NCI-H1417 treated with DMSO at 0.1 percent for 48 hours (cell line): ENCODE measurements at regions not wholly inside any gene's neighbourhood (a gene's known extent, or its start where the extent isn't known, plus 50 kb on each side); places are given as distances from the start of the nearest gene placed in this dataset.
"Not testable (repeated sequence)": the region's sequence is repeated elsewhere in the genome, so short reads cannot be mapped to it uniquely, and the experiment has no call there.

Experiments used
- DNase-seq: peaks from one replicate; lab custom pipeline; 2025; lab: John Stamatoyannopoulos, UW

DNA sequence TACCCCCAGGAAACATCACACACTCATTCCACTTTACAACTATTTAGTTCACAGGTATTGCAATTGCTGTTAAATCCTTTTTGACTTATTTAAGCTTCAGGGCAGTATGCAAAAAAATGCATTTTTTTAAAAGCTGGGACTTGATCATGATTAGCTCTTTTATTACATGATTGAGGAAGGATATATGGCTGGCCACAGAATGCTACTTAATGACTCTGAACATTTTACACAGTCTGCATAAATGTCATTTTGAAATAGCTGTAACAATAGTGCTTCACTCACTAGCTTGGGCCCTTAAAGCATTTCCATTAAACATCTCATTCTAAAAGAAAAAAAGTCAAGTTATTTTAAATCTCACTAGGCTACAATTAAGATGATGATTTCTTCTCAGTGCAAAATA lies 429.7 kb downstream of the FRK start:
- no peak for DNase-seq

GRCh38 chr6:115630424-115631024 lies 430.2 kb downstream of the FRK start:
- no peak for DNase-seq

DNA sequence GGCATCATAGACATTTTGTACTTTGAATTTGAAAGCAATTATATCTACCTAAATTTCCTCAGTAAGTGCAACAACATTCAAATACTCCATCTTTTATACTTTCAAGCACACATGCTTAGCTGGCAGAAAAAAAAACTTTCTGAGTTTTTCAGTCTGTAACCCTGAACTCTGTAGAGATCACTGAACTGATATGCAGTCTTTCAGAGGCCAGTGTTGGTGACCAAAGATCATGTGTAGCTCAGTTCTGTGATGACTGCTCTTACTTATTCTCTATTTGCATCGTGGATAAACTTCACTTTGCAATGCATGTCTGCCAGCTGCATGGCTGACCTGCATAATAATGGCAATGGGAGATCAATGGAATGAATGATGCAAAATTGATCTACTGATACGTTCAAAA lies 431.3 kb downstream of the FRK start:
- DNase-seq = no peak

GRCh38 chr6:115618256-115618655 lies 442.4 kb downstream of the FRK start:
- DNase-seq = no peak

- DNase-seq = no peak
These were observed 443.7 kb downstream of the FRK start for GRCh38 chr6:115617031-115617430.

DNA sequence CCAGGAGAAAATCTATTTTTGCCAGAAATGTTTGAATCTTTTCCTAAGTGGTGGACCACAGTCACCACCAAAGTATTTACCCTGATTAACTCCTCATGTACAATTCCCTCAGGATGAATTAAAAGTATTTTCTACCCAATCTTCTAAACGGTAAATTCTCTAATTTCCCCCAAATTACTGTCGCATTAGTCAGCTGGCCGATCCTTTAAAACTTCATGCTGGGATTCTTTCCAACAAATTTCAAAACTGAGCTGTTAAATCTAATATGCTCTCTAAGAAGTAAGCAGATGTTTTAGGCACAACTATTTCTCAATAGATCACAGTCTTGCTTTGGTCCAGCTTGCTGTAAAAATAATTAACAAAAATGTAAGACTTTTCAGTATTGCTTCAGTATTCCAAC lies 447.2 kb downstream of the FRK start:
- no peak for DNase-seq

DNA sequence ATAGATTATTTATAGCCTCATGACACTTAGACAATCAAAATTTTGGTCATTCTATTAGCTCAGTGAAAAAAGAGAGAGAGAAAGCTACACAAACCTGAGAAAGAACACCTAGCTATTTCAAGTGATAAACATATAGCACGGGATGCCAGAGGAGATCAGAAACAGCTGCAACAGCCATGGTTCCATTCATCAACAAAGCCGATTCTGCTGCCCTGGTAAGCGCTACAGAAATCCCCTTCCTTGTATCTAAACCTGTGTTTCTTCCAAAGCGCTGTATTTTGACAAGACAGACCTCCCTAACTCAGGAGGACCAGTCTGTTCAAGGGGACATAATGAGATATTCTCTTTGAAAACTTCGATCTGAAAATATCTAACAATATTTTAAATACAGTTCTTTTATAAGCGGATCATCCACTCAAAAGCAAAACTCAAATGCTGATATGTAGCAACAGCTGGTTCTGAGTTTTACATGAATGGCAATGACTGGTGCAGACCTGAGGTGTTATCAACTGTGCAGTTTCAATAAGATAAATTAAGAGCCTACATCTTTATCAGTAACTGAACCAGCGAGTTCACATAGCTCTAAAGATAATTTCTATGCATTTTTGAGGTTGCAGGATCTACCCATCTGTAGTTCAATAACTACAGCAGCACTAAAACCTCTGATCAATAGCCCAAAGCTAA lies 447.8 kb downstream of the FRK start:
- DNase-seq = no peak

DNA sequence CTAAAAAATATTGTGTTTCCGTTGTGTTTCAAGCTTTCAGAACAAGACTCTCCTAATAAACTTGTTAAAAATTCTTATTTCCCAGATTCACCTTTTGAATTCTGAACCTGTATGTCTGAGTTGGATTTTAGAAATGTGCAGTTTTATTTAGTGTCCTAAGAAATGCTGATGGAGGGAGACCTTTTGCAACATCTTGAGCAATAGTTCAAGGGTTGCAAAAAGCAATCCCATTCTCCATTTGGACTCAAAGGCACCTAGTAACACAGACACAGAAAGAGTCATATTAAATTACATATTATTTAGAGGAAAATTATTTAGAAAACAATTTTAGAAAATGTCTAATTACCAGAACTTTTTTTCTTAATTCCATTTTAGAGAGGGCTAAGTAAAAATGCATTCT lies 448.5 kb downstream of the FRK start:
- DNase-seq = no peak

DNA sequence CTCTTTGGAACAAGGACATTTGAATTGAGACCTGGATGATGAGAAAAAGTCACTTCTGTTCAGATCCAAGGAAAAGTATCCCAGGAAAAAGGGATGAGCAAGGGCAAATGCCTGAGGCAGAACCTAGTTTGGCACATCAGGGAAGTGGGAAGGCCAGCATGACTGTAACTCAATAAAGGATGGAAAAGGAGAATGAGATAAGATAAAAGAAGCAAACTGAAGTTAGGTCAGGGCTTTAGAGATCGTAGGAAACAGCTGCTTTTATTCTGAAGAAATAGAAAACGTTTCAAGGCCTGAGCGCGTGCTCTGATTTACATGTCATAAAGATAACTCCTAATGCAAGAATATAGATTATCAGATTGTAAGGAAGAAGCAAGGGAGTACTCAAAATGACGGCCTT lies 450.0 kb downstream of the FRK start:
- no peak for DNase-seq

GRCh38 chr6:115609111-115609510 lies 451.6 kb downstream of the FRK start:
- DNase-seq = no peak

GRCh38 chr6:115602466-115602865 lies 458.2 kb downstream of the FRK start:
- DNase-seq = no peak

GRCh38 chr6:115601509-115601908 lies 459.2 kb downstream of the FRK start:
- no peak for DNase-seq

DNA sequence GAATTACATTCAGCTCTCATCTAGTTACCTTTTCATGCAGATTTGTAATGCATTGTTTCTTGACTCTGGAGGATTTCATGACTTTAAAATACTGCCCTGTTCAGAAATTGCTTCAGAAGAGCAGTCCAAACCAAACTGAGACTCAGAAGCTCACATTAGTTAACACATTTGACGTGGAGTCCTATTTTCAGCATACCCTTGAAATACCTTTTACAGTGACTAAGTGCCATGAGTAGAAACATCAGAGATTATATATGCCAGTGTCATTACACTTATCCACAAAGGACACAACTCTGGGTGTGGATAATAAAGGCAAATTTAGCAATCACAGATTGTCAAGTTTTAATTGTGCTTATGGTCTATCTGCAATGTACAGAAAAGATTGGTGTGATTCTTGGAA lies 459.6 kb downstream of the FRK start:
- no peak for DNase-seq

DNA sequence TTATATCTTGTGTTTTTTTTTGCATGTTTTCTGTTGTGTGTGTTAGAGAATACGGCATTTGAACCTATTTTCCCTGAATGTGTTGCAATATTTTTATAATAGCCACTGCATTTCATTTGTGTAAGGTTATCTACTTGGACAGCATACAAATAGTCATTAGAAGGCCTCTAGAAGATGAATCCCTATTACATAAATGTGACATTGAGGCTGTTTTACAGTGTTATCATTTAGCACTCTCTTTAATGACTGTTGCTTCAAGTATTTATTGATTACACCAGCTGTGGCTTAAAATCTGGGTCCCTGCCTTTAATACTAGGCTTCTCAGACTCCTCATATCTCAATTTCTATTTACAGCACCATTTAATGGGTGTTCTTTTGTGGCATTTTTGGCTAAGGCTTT lies 465.8 kb downstream of the FRK start:
- no peak for DNase-seq

DNA sequence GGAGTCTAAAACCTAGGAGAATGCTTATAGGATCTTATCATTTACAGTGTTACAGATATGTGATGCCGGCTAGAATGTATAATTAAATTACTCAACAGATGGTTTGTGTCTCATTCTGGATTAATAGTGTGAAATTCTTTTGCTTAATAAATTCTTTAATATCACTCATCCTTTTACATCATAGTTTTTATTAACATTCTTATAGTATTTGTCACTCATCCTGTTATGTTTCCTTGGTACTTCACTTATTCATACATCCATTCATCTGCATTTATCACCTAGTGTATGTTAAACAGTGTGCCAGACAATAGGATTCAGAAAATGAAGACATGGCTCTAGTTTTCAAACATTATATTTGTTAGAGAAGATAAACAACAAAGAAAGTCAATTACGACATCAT lies 468.7 kb downstream of the FRK start:
- no peak for DNase-seq

DNA sequence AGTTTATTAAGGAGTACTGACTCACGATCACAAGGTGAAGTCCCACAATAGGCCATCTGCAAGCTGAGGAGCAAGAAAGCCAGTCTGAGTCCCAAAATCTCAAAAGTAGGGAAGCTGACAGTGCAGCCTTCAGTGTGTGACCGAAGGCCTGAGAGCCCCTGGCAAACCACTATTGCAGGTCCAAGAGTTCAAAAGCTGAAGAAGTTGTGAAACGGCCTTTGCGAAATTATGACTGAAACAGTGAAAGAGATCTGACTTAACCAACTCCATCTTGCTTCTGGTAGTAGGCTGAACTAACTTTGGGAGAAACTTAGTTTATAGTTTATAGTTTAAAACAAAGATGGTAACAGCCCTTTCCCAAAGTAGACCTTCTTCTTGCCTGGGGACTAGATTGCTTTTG lies 471.6 kb downstream of the FRK start:
- DNase-seq = not testable (repeated sequence)

DNA sequence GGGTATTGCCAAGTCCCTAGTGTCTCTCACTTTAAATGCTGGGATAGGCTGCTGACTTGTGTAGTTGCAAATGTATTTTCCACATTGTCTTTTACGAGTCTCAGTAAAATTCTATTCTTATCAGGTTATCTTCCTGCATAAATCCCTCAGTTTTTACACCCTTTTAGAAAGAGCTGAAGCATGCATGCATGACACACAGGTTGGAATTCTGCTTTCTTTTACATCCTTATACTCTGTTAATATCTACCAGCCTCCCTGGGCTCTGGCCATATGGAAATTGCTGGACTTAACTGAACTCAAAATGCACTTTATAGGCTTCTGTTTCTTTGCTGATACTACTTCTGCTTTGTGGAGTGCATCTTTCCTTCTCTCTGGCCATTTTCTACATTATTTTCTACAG lies 477.4 kb downstream of the FRK start:
- DNase-seq = no peak

GRCh38 chr6:115582386-115582785 lies 478.3 kb downstream of the FRK start:
- DNase-seq = no peak

- not testable (repeated sequence) for DNase-seq
These were observed 481.1 kb downstream of the FRK start for GRCh38 chr6:115579565-115579964.

DNA sequence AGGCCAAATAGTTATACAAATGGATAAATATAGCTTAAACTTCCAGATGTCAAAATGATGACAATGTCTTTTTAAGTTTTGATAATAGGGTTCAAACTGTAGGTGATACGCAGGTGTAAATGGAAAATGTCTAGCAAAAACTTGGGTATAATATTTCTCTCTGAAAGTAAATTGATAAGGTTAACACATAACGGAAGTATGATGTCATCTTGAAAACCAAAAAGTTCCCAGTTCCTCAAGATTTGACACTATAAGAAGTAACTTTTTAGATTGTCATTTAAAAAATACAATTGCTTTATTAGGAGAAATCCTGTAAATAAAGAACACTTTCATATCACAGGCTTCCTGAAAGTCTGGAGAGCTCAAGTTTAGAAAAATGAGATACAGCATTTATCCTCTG lies 483.4 kb downstream of the FRK start:
- no peak for DNase-seq

GRCh38 chr6:115575285-115575684 lies 485.4 kb downstream of the FRK start:
- no peak for DNase-seq

GRCh38 chr6:115573861-115574260 lies 486.8 kb downstream of the FRK start:
- no peak for DNase-seq

DNA sequence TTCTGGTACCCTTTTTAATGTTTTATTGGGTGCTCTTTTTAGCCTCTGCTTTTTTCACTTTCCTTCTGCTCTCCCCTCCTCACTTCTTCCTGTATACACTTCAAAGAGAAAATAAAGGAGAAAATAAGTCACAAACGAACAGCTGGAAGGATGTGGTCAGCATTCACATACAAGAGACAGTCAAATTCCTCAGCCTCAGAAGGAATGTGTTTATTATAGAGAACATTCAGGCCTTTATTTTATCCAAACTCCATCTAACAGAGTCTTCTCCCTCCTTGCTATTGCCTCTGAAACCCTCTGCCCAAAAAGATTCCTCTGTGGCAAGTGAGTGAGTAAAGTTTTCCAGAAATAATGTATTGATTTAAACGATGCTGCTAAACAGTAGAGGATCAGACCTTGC lies 490.4 kb downstream of the FRK start:
- DNase-seq = no peak

DNA sequence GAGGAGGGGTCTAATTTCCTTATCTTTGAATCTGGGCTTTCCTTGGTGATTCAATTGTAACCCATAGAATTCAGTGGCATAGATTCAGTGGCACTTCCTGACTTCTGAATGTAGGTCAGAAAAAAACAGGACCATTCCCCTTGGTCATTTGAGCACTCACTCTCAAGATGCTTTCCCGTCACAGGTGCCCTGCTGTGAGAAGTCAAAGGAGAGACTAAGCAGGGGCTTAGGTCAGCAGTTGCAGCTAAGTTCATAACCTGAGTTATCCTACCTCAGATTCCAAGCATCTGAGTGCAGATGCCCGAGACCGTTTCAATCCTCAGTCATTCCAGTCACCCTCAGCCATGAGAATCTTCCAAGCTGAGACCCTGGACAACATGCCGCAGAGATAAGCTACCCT lies 506.6 kb downstream of the FRK start:
- DNase-seq = no peak
